HG02642 (cell line): ENCODE measurements at regions not wholly inside any gene's neighbourhood (a gene's known extent, or its start where the extent isn't known, plus 50 kb on each side); places are given as distances from the start of the nearest gene placed in this dataset.
"Not testable (repeated sequence)": the region's sequence is repeated elsewhere in the genome, so short reads cannot be mapped to it uniquely, and the experiment has no call there.

ENCODE experiments used
- ATAC-seq: cut with Tn5 transposase; IDR thresholded peaks from one replicate; pipeline ENCODE4 v1.9.1; 2021; ENCODE audit warnings: mild to moderate bottlenecking; ENCODE audit not compliant: unreplicated experiment, poor library complexity

- ATAC-seq = no peak
Measured at GRCh38 chr2:101612019-101612418, 85.5 kb upstream of the MAP4K4 start.

GRCh38 chr2:101610750-101611315 is 86.7 kb upstream of the MAP4K4 start:
- no peak for ATAC-seq

- no peak for ATAC-seq
Measured at GRCh38 chr2:101609433-101609832, 88.1 kb upstream of the MAP4K4 start.

GRCh38 chr2:101608408-101609310 is 88.8 kb upstream of the MAP4K4 start:
- no peak for ATAC-seq

- ATAC-seq = no peak
Measured at GRCh38 chr2:101597347-101597944, 100.1 kb upstream of the MAP4K4 start.

GRCh38 chr2:101596333-101596732 is 101.2 kb upstream of the MAP4K4 start:
- ATAC-seq = no peak

GRCh38 chr2:101587251-101587650 is 110.3 kb upstream of the MAP4K4 start:
- ATAC-seq = no peak

- ATAC-seq = no peak
Measured at GRCh38 chr2:101583861-101584260, 108.9 kb upstream of the RFX8 start.

GRCh38 chr2:101581675-101582299 is 106.9 kb upstream of the RFX8 start:
- no peak for ATAC-seq

- ATAC-seq = no peak
Measured at GRCh38 chr2:101580528-101580927, 105.6 kb upstream of the RFX8 start.

- ATAC-seq = no peak
Measured at GRCh38 chr2:101578671-101579070, 103.8 kb upstream of the RFX8 start.

GRCh38 chr2:101578135-101578534 is 103.2 kb upstream of the RFX8 start:
- ATAC-seq = not testable (repeated sequence)

- ATAC-seq = no peak
Measured at GRCh38 chr2:101577173-101577572, 102.3 kb upstream of the RFX8 start.

- no peak for ATAC-seq
Measured at GRCh38 chr2:101574622-101575021, 99.7 kb upstream of the RFX8 start.

- ATAC-seq = no peak
Measured at GRCh38 chr2:101571951-101572350, 97.0 kb upstream of the RFX8 start.

GRCh38 chr2:101569886-101570520 is 95.1 kb upstream of the RFX8 start:
- no peak for ATAC-seq

- no peak for ATAC-seq
Measured at GRCh38 chr2:101568969-101569368, 94.1 kb upstream of the RFX8 start.

GRCh38 chr2:101566632-101567228 is 91.8 kb upstream of the RFX8 start:
- no peak for ATAC-seq

- no peak for ATAC-seq
Measured at GRCh38 chr2:101563849-101564248, 88.9 kb upstream of the RFX8 start.

- ATAC-seq = no peak
Measured at GRCh38 chr2:101560780-101561315, 85.9 kb upstream of the RFX8 start.
